ENCODE measurements at regions not wholly inside any gene's neighbourhood (a gene's known extent, or its start where the extent isn't known, plus 50 kb on each side); places are given as distances from the start of the nearest gene placed in this dataset.
A peak's percentile ranks its signal among the peaks of the same experiment; 100 is the strongest.
"Not testable (repeated sequence)": the region's sequence is repeated elsewhere in the genome, so short reads cannot be mapped to it uniquely, and the experiment has no call there.

- ChIA-PET CTCF (ENCODE audit: unreplicated experiment) (interaction anchor here (0.7 kb wide), 1 partner anchor 10 kb away, joined by 3 read pairs; no protein-coding TSS in a partner anchor), POLR2A (interaction anchor here (1.0 to 1.3 kb wide), 2 partner anchors 8 to 10 kb away, joined by 3 to 6 read pairs; no protein-coding TSS in a partner anchor)
- no peaks in the 10 kb centered on the region for H3K79me2 ChIP-seq (ENCODE audit: insufficient read depth, low read depth, low read length)
- no peaks in the 10 kb centered on the region for H3K9me2 ChIP-seq (ENCODE audit: insufficient read depth, low read length)
- BruUV-seq (replicated peaks), result no TSS peak
- peaks cover 22% of the 10 kb centered on the region for H3K4me1 ChIP-seq (ENCODE audit: insufficient read depth, low read length, poor library complexity, severe bottlenecking)
- no peak for TF ChIP-seq EZH2phosphoT487 (IDR thresholded peaks at IDR 0.05; ENCODE audit: borderline replicate concordance, low read depth, low read length)
- no peak for TF ChIP-seq CTCF (conservative IDR thresholded peaks at IDR 0.05; ENCODE audit: low read length)
- no peak overlapping the region; the same call in 1 of the 2 replicates for H3K4me2 ChIP-seq (ENCODE audit: low read length)
- intact Hi-C loops (cut with micrococcal nuclease; ENCODE audit: unreplicated experiment), result loop anchor here (10.0 kb wide), 1 partner anchor 1702 kb away; no protein-coding TSS in a partner anchor
- 0 out of 2 replicates have a peak, but pooled peaks cover 6% of the 10 kb centered on the region for H3K9me3 ChIP-seq (ENCODE audit: low read length)
- H4K20me1 ChIP-seq (ENCODE audit: insufficient read depth, low read length), result no peaks in the 10 kb centered on the region
- H3K4me3 ChIP-seq (ENCODE audit: low read depth, low read length, poor library complexity, severe bottlenecking), result no peak overlapping the region
- no peak overlapping the region for H3K27ac ChIP-seq (ENCODE audit: low read depth, low read length, poor library complexity, severe bottlenecking)
- H2AFZ ChIP-seq (ENCODE audit: low read length), result no peak overlapping the region
- no peaks in the 10 kb centered on the region; the same call in 1 of the 2 replicates for H3K36me3 ChIP-seq (ENCODE audit: insufficient read depth, low read length)
- no peak for DNase-seq (ENCODE audit: low spot score)
These were observed 166.3 kb upstream of the ZNF608 start for GRCh38 chr5:124912638-124913328.

- ChIA-PET CTCF (ENCODE audit: unreplicated experiment) (no interaction called here), POLR2A (interaction anchor here (1.0 kb wide), 1 partner anchor 10 kb away, joined by 3 read pairs; no protein-coding TSS in a partner anchor)
- no peaks in the 10 kb centered on the region for H4K20me1 ChIP-seq (ENCODE audit: insufficient read depth, low read length)
- H3K9me3 ChIP-seq (ENCODE audit: low read length), result 0 out of 2 replicates have a peak, but pooled peaks cover 6% of the 10 kb centered on the region
- no TSS peak for BruUV-seq (replicated peaks)
- H3K9me2 ChIP-seq (ENCODE audit: insufficient read depth, low read length), result no peaks in the 10 kb centered on the region
- H3K27ac ChIP-seq (ENCODE audit: low read depth, low read length, poor library complexity, severe bottlenecking), result no peak overlapping the region
- H3K4me3 ChIP-seq (ENCODE audit: low read depth, low read length, poor library complexity, severe bottlenecking), result no peak overlapping the region
- DNase-seq (ENCODE audit: low spot score), result no peak
- no peak overlapping the region for H3K4me2 ChIP-seq (ENCODE audit: low read length)
- peaks cover 24% of the 10 kb centered on the region for H3K4me1 ChIP-seq (ENCODE audit: insufficient read depth, low read length, poor library complexity, severe bottlenecking)
- intact Hi-C loops (cut with micrococcal nuclease; ENCODE audit: unreplicated experiment), result loop anchor here (10.0 kb wide), 1 partner anchor 1702 kb away; no protein-coding TSS in a partner anchor
- TF ChIP-seq EZH2phosphoT487 (IDR thresholded peaks at IDR 0.05; ENCODE audit: borderline replicate concordance, low read depth, low read length) (no peak), CTCF (conservative IDR thresholded peaks at IDR 0.05; ENCODE audit: low read length) (no peak)
- H2AFZ ChIP-seq (ENCODE audit: low read length), result no peak overlapping the region
- no peaks in the 10 kb centered on the region for H3K79me2 ChIP-seq (ENCODE audit: insufficient read depth, low read depth, low read length)
- no peaks in the 10 kb centered on the region; the same call in 1 of the 2 replicates for H3K36me3 ChIP-seq (ENCODE audit: insufficient read depth, low read length)
These were observed 166.9 kb upstream of the ZNF608 start for GRCh38 chr5:124913329-124913653.

GRCh38 chr5:124916313-124916712 is 169.9 kb upstream of the ZNF608 start:
- peak overlapping the region; percentile 64; the same call in 1 of the 2 replicates for H2AFZ ChIP-seq (ENCODE audit: low read length)
- BruUV-seq (replicated peaks); H3K9me3 ChIP-seq (ENCODE audit: low read length); DNase-seq (ENCODE audit: low spot score); H3K9me2 ChIP-seq (ENCODE audit: insufficient read depth, low read length); CTCF ChIA-PET (ENCODE audit: unreplicated experiment); H3K79me2 ChIP-seq (ENCODE audit: insufficient read depth, low read depth, low read length); H3K36me3 ChIP-seq (ENCODE audit: insufficient read depth, low read length); H4K20me1 ChIP-seq (ENCODE audit: insufficient read depth, low read length): not testable (repeated sequence)
- H3K27ac ChIP-seq (ENCODE audit: low read depth, low read length, poor library complexity, severe bottlenecking), result peak overlapping the region; percentile 32
- H3K4me2 ChIP-seq (ENCODE audit: low read length), result peak overlapping the region; percentile 46; the same call in 1 of the 2 replicates
- H3K4me3 ChIP-seq (ENCODE audit: low read depth, low read length, poor library complexity, severe bottlenecking), result peak overlapping the region; percentile 21
- peaks cover 45% of the 10 kb centered on the region for H3K4me1 ChIP-seq (ENCODE audit: insufficient read depth, low read length, poor library complexity, severe bottlenecking)
- POLR2A ChIA-PET, result interaction anchor here (0.6 to 0.7 kb wide), 2 partner anchors 25 to 33 kb away, joined by 3 to 4 read pairs; no protein-coding TSS in a partner anchor
- intact Hi-C loops (cut with micrococcal nuclease; ENCODE audit: unreplicated experiment), result loop anchor here (10.0 kb wide), 1 partner anchor 1698 kb away; no protein-coding TSS in a partner anchor
